Body of pancreas (tissue), 4 donors: ENCODE measurements at regions not wholly inside any gene's neighbourhood (a gene's known extent, or its start where the extent isn't known, plus 50 kb on each side); places are given as distances from the start of the nearest gene placed in this dataset.
A peak's percentile ranks its signal among the peaks of the same experiment; 100 is the strongest.

Experiments
- ATAC-seq: fragments of 150-250 bp; one replicate; pipeline ENCODE4 v1.9.1; 2016
- DNase-seq, 4 donors: peaks; one replicate each; pipeline ENCODE4 v3.0.0-alpha.2; 2019
- H3K27ac ChIP-seq, 4 donors: fragments of 200-600 bp; sonication (generic); 1 replicate in 3 of 4; 2 replicates in 1 of 4; pipeline versions ENCODE4 v1.5.1 to v1.6.1; 2016 to 2019; ENCODE audit warnings: mild to moderate bottlenecking in 1 of 4, mixed read lengths in 1 of 4, moderate library complexity in 1 of 4
- H3K27me3 ChIP-seq, 2 donors: fragments of 200-600 bp; sonication (generic); one replicate each; pipeline ENCODE4 v1.6.0; 2016; ENCODE audit warnings: mild to moderate bottlenecking in 1 of 2
- H3K36me3 ChIP-seq, 2 donors: fragments of 200-600 bp; sonication (generic); replicated peaks in 1 of 2; 2 replicates each; pipeline ENCODE4 v1.5.1; 2016; ENCODE audit warnings: low read depth in 2 of 2; ENCODE audit not compliant: insufficient read depth in 1 of 2
- H3K4me1 ChIP-seq: fragments of 200-600 bp; sonication (generic); one replicate; pipeline ENCODE4 v1.6.0; 2016
- H3K4me3 ChIP-seq, 2 donors: fragments of 200-600 bp; sonication (generic); 1 replicate in 1 of 2; 2 replicates in 1 of 2; pipeline ENCODE4 v1.5.1; 2016 to 2019
- H3K9me3 ChIP-seq, 3 donors: fragments of 200-600 bp; sonication (generic); 1 replicate in 2 of 3; 2 replicates in 1 of 3; pipeline ENCODE4 v1.5.1; 2016
- POLR2A ChIP-seq, 3 donors: fragments of 450-650 bp; IDR thresholded peaks; one replicate each; pipeline ENCODE4 v1.6.1; 2016; ENCODE audit warnings: antibody characterized with exemption in 3 of 3, mild to moderate bottlenecking in 2 of 3
- WGBS, 2 donors: methylation state at CpG; one replicate each; pipeline ENCODE4 v1.1.5; 2017; 5-methylcytosine and 5-hydroxymethylcytosine counted together
- intact Hi-C: fragments of 100-400 bp; cut with DNase I; formaldehyde crosslinking; loops from one replicate; pipeline ENCODE4 v1.15.1; 2023
- TF ChIP-seq, protein P1 (sequence below), 7 experiments: fragments of 450-650 bp in 4 of 7; fragments of 200-600 bp in 3 of 7; sonication (generic) in 3 of 7; IDR thresholded peaks; one replicate each; pipeline ENCODE4 v1.5.1; 2016 to 2019; ENCODE audit warnings: antibody characterized with exemption in 7 of 7

DNA sequence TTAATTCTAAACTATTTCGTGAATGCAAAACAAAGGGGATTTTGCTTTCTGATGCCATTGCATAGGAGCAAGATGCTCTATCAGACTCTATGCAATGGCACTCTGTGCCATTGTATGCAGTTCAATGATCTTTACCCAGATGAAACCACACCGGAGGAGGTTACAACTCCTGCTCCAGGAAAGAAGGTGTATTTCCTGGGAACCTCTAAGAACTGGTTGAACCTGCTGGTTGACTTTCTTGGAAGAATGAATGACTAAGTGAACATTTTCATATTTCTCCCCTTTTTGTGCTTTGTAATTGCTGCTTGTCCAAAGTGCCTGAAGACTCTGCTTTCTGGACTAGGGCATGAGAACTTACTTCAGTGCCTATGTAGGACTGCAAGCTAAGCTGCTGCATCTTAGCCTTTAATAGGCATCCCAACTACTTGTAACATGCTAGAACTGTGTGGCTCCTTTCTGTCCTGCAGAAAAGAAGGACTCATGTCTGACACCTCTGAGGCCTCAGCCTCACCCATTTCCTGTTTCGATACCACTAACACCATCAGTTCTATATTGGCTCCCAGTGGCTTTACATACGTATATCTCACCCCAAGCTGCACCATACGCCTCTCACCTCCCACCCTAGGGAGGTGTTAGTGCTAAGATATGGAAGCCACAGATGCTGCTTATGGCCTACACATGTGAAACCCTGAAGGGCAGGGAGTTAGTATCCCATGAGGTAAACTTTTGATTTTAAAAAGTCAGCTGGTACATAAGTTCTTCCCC, 193.5 kb upstream of the CNOT2 start:
- 56 to 65% methylated on average over 5 of the region's 5 CpGs for WGBS, 2 donors
- no peaks in the 10 kb centered on the region for H3K27me3 ChIP-seq
- intact Hi-C loops = no loop called here
- H3K4me1 ChIP-seq = no peaks in the 10 kb centered on the region
- no peak for ATAC-seq
- no peak overlapping the region for H3K4me3 ChIP-seq
- no peaks in the 10 kb centered on the region for H3K9me3 ChIP-seq
- H3K27ac ChIP-seq = no peak overlapping the region
- no peak for TF ChIP-seq POLR2A (IDR thresholded peaks at IDR 0.05)
- TF ChIP-seq, protein P1, sequence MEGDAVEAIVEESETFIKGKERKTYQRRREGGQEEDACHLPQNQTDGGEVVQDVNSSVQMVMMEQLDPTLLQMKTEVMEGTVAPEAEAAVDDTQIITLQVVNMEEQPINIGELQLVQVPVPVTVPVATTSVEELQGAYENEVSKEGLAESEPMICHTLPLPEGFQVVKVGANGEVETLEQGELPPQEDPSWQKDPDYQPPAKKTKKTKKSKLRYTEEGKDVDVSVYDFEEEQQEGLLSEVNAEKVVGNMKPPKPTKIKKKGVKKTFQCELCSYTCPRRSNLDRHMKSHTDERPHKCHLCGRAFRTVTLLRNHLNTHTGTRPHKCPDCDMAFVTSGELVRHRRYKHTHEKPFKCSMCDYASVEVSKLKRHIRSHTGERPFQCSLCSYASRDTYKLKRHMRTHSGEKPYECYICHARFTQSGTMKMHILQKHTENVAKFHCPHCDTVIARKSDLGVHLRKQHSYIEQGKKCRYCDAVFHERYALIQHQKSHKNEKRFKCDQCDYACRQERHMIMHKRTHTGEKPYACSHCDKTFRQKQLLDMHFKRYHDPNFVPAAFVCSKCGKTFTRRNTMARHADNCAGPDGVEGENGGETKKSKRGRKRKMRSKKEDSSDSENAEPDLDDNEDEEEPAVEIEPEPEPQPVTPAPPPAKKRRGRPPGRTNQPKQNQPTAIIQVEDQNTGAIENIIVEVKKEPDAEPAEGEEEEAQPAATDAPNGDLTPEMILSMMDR (IDR thresholded peaks at IDR 0.05) = no peak
- H3K36me3 ChIP-seq = no peaks in the 10 kb centered on the region
- no peak for DNase-seq

DNA sequence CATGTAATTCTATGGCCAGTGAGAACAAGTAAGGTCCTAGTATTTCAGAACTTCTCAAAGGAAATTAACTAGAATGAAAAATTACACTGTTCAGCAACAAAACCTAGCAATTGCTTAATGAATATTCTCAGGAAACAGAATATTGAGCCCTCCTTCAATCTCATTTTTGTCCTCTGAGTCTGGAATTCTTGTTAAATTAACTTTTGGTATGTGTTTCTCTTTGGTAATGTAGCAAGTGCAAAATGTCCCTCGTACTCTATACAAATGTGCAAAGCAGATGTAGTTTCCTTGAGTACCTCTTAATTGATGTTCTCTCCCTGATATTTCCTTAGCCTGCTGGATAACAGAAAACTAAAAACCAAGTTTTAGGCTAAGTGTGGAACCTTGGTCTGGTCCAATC, 190.8 kb upstream of the CNOT2 start:
- 80% methylated on average over 1 of the region's 1 CpG for WGBS, 2 donors
- H3K27ac ChIP-seq = no peak overlapping the region
- DNase-seq = no peak
- no peak overlapping the region for H3K4me3 ChIP-seq
- H3K9me3 ChIP-seq = no peaks in the 10 kb centered on the region
- intact Hi-C loops = no loop called here
- ATAC-seq = no peak
- no peaks in the 10 kb centered on the region for H3K4me1 ChIP-seq
- H3K27me3 ChIP-seq = no peaks in the 10 kb centered on the region
- H3K36me3 ChIP-seq = no peaks in the 10 kb centered on the region
- TF ChIP-seq, protein P1 (IDR thresholded peaks at IDR 0.05) = no peak
- TF ChIP-seq POLR2A (IDR thresholded peaks at IDR 0.05) = no peak

DNA sequence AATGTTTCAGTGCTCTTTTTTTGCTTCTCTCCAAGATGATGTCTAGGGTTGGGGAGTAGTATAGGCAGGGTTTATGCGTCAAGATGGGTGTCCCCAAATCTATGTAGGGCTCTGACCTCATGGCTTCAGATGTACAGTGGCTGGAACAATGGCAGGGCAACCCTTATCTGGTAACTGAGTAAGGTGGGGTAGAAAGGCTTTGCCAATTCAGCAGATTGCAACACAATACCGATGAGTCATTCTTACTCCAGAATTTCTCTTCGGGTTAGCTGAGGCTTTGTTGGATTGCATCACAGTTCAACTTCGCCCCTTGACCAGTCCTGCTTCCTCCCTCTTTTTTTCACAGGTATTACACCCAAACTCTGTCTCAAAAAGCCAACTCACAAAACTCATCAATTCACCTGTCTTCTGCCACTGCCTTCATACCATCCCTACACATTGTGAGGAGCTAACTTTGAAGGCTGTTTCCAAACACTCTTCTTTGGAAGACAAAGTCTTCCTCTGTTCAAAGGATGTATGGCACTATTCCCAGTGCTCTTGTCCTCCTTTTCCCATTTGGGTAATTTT, 190.2 kb upstream of the CNOT2 start:
- Histone ChIP-seq H3K4me1 (no peaks in the 10 kb centered on the region), H3K36me3 (no peaks in the 10 kb centered on the region), H3K27ac (no peak overlapping the region), H3K4me3 (no peak overlapping the region), H3K27me3 (no peaks in the 10 kb centered on the region), H3K9me3 (no peaks in the 10 kb centered on the region)
- DNase-seq (peak in 2 of 4 donors; percentile 29 to 55), ATAC-seq (peak; percentile 76)
- WGBS, 2 donors = 34 to 55% methylated on average over 4 of the region's 4 CpGs
- TF ChIP-seq, protein P1 (IDR thresholded peaks at IDR 0.05) = no peak
- no peak for TF ChIP-seq POLR2A (IDR thresholded peaks at IDR 0.05)
- intact Hi-C loops = no loop called here

DNA sequence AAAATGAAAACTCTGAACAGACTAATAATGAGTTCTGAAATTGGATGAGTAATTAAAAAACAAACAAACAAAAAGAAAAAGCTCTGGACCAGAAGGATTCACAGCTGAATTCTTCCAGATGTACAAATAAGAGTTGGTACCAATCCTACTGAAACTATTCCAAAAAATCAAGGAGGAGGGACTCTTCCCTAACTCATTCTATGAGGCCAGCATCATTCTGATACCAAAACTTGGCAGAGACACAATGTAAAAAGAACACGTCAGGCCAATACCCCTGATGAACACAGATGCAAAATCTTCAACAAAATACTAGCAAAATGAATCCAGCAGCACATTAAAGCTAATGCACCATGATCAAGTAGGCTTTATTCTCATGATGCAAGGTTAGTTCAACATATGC, 183.9 kb upstream of the CNOT2 start:
- no peak overlapping the region for H3K4me3 ChIP-seq
- H3K9me3 ChIP-seq = no peaks in the 10 kb centered on the region
- H3K27me3 ChIP-seq = no peaks in the 10 kb centered on the region
- H3K27ac ChIP-seq = no peak overlapping the region
- H3K36me3 ChIP-seq = no peaks in the 10 kb centered on the region
- no peaks in the 10 kb centered on the region for H3K4me1 ChIP-seq
- WGBS, 2 donors = 26 to 62% methylated on average over 1 of the region's 1 CpG
- TF ChIP-seq POLR2A (IDR thresholded peaks at IDR 0.05) = no peak
- TF ChIP-seq, protein P1 (IDR thresholded peaks at IDR 0.05) = no peak
- intact Hi-C loops = no loop called here
- ATAC-seq (no peak), DNase-seq (no peak)

DNA sequence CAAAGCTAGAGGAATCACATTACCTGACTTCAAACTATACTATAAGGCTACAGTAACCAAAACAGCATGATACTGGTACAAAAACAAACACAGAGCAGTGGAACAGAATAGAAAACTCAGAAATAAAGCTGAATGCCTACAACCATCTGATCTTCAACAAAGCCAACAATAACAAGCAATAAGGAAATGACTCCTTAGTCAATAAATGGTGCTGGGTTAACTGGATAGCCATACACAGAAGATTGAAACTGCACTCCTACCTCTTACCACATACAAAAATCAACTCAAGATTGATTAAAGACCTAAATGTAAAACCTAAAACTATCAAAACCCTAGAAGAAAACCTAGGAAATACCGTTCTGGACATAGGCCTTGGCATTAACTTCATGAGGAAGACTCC, 182.6 kb upstream of the CNOT2 start:
- TF ChIP-seq, protein P1 (IDR thresholded peaks at IDR 0.05) = no peak
- no peak for TF ChIP-seq POLR2A (IDR thresholded peaks at IDR 0.05)
- Histone ChIP-seq H3K27me3 (no peaks in the 10 kb centered on the region), H3K4me3 (no peak overlapping the region), H3K27ac (no peak overlapping the region), H3K4me1 (no peaks in the 10 kb centered on the region), H3K9me3 (no peaks in the 10 kb centered on the region), H3K36me3 (no peaks in the 10 kb centered on the region)
- ATAC-seq (no peak), DNase-seq (no peak)
- intact Hi-C loops = no loop called here
- WGBS, 2 donors = 61 to 68% methylated on average over 1 of the region's 1 CpG
